GM10266 (cell line): ENCODE measurements at regions not wholly inside any gene's neighbourhood (a gene's known extent, or its start where the extent isn't known, plus 50 kb on each side); places are given as distances from the start of the nearest gene placed in this dataset.
"Not testable (repeated sequence)": the region's sequence is repeated elsewhere in the genome, so short reads cannot be mapped to it uniquely, and the experiment has no call there.

Experiments
- DNase-seq: peaks from one replicate; pipeline ENCODE4 v3.0.0; 2012; ENCODE audit errors: extremely low spot score
- TF ChIP-seq, protein P1 (sequence below): IDR thresholded peaks from 2 replicates; pipeline ENCODE4 v1.5.1; 2012; ENCODE audit warnings: mild to moderate bottlenecking, low read depth; ENCODE audit not compliant: control insufficient read depth, insufficient read depth; ENCODE audit errors: missing control alignments

DNA sequence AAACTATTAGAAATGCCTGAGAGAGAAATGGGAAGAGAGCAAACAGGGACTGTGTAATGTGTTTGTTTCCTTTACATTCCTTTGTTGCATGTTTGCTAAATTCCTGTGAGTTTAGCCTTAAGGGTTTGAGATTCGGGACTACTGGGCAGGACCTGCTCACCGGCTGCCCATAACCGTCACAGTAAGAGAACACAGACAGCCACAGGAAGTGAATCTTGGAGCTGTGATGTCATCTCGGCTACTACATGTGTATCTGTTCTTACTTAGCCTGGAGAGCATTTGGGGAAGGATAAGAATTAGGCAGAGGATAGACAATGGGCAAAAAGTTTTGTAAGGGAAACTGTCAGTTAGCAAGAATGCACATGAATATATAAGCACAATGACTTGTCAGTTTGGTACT is 485.1 kb upstream of the KLF6 start:
- DNase-seq, result no peak
- TF ChIP-seq, protein P1, sequence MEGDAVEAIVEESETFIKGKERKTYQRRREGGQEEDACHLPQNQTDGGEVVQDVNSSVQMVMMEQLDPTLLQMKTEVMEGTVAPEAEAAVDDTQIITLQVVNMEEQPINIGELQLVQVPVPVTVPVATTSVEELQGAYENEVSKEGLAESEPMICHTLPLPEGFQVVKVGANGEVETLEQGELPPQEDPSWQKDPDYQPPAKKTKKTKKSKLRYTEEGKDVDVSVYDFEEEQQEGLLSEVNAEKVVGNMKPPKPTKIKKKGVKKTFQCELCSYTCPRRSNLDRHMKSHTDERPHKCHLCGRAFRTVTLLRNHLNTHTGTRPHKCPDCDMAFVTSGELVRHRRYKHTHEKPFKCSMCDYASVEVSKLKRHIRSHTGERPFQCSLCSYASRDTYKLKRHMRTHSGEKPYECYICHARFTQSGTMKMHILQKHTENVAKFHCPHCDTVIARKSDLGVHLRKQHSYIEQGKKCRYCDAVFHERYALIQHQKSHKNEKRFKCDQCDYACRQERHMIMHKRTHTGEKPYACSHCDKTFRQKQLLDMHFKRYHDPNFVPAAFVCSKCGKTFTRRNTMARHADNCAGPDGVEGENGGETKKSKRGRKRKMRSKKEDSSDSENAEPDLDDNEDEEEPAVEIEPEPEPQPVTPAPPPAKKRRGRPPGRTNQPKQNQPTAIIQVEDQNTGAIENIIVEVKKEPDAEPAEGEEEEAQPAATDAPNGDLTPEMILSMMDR, result no peak

DNA sequence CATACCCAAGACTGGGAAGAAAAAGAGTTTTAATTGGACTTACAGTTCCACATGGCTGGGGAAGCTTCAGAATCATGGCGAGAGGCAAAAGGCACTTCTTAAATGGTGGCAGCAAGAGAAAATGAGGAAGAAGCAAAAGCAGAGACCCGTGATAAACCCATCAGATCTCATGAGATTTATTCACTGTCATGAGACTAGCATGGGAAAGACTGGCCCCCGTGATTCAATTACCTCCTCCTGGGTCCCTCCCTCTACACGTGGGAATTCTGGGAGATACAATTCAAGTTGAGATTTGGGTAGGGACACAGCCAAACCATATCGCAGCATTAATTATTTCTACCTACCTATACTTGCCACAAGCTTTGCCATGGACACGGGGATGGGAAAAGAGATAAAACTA is 483.5 kb upstream of the KLF6 start:
- not testable (repeated sequence) for DNase-seq

DNA sequence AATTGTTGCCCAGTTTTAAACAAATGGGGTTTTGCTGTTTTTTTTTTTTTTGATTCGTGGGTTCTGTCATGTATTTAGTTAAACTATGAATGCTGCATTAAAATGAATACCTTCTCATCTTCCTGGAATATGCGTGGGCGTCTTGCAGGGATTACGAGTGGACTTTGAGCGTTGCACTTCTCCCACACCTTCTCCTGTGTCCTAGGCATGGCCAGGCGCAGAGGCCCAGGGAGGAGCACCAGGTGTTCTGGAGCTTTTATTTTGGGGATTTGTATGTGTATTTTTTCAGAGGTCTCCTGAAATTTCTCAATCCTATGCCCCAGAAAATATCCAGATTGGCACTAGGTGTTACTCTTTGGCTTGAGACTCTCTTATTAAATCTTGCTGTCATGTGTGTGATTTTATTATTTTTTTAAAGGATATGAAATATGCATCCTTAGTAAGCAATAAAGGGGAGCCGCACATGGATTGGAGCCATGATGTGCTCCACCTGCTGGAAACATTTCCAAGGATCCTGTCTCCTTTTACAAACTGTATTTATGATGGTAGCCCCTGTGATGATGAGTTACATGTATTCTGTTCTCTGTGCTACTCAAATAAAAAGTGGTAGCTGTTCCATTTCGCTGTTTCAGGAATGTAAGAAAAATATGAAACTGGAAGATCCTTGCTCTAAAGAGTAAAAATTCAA is 482.2 kb upstream of the KLF6 start:
- TF ChIP-seq, protein P1, result no peak
- no peak for DNase-seq

DNA sequence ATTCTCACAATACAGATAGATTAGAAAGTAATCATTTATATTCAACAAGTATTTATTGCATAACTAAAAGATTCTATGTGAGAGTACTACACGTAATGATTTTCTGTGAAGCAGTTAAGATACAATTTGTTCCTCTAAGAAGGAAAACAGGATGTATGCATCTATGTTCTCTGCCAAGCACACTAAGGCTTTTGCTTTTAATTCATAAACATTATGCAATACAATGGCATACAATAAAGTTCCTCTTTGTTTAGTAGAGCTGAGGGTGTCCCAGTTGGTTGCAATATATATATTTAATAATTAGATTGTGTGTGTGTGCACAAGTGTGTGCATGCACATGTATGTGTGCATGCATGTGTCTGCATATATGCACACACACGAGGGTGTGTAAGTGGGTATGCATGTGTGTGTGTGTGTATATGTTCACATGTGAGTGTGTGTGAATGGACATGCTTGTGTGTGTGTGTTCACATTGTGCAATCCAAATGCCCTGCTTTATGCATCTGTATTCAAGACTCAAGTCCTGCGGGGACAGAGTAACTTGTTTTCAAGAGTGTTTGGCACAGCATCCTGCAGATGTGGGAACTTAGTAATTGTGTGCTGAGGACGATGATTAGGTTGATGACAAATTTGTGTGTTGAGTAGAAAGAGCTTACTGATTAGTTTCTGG is 481.5 kb upstream of the KLF6 start:
- DNase-seq, result no peak
- TF ChIP-seq, protein P1, result no peak

DNA sequence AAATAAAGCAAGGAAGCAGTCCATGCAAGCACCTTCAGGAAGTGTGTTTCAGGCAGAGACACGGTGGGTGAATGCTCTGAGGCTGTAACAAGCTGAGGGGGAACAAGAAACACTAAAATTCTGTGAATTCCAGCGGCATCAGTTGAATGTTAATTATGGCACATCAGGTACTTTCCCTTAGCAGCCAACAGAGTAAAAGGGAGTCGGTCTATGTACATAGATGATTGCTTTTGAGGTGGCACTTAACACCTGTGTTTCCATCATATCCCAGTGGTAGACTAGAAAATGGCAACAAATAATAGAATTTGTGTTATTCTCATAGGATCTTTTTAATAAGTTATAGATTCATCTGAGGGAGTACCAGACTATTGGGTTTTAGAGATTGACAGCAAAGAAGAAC is 481.0 kb upstream of the KLF6 start:
- DNase-seq, result no peak
- TF ChIP-seq, protein P1, result no peak

DNA sequence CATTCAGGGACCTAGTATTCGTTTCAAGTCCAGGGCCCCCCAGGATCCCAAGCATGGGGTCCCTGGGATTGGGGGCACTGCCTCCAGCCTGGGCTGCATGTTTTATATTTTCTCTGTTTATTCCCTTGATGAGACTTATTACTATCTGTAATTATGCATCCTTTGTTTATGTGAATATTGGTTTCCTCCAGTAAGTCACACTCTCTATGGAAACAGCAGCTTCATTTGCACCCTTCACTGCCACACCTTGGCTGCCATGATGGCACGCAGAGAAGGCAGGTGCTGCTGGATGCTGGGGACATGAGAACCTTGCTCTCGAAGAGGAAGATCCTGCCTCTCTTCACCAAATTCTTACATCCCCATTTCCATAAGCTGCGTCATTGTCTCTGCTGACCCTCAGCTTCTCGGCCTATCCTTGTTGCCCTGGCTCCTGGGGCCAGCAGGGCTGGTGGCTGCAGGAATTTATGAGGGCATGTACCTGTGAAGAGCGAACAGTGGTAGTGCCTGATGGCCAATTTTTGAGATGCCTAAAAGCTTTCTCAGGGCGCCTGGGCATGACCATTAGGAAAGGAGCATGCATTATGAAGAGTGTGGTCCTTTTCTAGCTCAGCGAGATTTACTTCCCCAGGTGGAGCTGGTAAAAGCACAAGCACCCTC is 479.3 kb upstream of the KLF6 start:
- TF ChIP-seq, protein P1, result no peak

DNA sequence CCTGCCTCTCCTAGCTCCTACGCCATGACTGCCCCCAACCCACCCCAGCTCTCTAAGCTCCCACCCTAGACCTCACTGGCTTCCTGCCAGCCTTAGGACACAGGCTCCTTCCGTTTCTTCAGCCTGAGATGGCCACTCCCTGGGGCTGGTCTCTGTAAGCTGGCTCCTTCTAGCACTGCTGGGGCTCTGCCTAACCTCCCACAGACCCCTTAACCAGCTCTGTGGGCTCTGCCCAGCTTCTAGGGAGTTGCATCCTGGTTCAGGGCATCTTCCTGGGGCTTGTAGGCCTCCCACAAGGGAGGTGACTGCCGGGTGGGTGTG is 478.6 kb upstream of the KLF6 start:
- TF ChIP-seq, protein P1, result no peak
- no peak for DNase-seq

More for the DNA sequence above, 479.3 kb upstream of the KLF6 start:
- no peak for DNase-seq
